OCI-LY7 (cell line): ENCODE measurements at regions not wholly inside any gene's neighbourhood (a gene's known extent, or its start where the extent isn't known, plus 50 kb on each side); places are given as distances from the start of the nearest gene placed in this dataset.

Source experiments
- BruUV-seq: library from RNA; stranded (reverse); fragments of 400-500 nt; replicated peaks from 2 replicates; lab custom pipeline; 2021; lab: Mats Ljungman, UMichigan
- CTCF ChIA-PET: fragments of 300-600 bp; sonication (Branson Sonifier 250); formaldehyde crosslinking; loops from one replicate; lab custom pipeline; 2022; ENCODE audit warnings: antibody characterized with exemption; ENCODE audit not compliant: unreplicated experiment; lab: Charles Lee
- POLR2A ChIA-PET: fragments of 300-600 bp; sonication (Branson Sonifier 250); formaldehyde crosslinking; loops from one replicate; lab custom pipeline; 2022; ENCODE audit warnings: antibody characterized with exemption; lab: Charles Lee
- DNase-seq: peaks from one replicate; pipeline ENCODE4 v3.0.0-alpha.2; 2015; ENCODE audit warnings: low spot score
- H2AFZ ChIP-seq: fragments of 200-600 bp; sonication (generic), shearing (Covaris generic); 2 replicates; pipeline ENCODE4 v1.6.1; 2014; ENCODE audit warnings: mild to moderate bottlenecking, antibody characterized with exemption, low read length, moderate library complexity
- H3K27ac ChIP-seq: fragments of 200-600 bp; sonication (generic); 2 replicates; pipeline ENCODE4 v1.5.1; 2014; ENCODE audit warnings: mixed run types, low read depth, mild to moderate bottlenecking, moderate library complexity, low read length, inconsistent platforms; ENCODE audit not compliant: poor library complexity, severe bottlenecking
- H3K36me3 ChIP-seq: fragments of 200-600 bp; sonication (generic); 2 replicates; pipeline ENCODE4 v1.6.1; 2014; ENCODE audit warnings: mild to moderate bottlenecking, antibody characterized with exemption, low read length, moderate library complexity, mixed read lengths; ENCODE audit not compliant: insufficient read depth
- H3K4me1 ChIP-seq: fragments of 200-600 bp; sonication (generic); 2 replicates; pipeline ENCODE4 v1.5.1; 2014; ENCODE audit warnings: mild to moderate bottlenecking, low read length; ENCODE audit not compliant: insufficient read depth, poor library complexity, severe bottlenecking
- H3K4me2 ChIP-seq: fragments of 200-600 bp; sonication (generic); 2 replicates; pipeline ENCODE4 v1.6.1; 2014; ENCODE audit warnings: mild to moderate bottlenecking, low read length
- H3K4me3 ChIP-seq: fragments of 200-600 bp; sonication (generic); 2 replicates; pipeline ENCODE4 v1.5.1; 2014; ENCODE audit warnings: mild to moderate bottlenecking, low read depth, low read length; ENCODE audit not compliant: poor library complexity, severe bottlenecking
- H3K79me2 ChIP-seq: fragments of 200-600 bp; sonication (generic); 2 replicates; pipeline ENCODE4 v1.6.1; 2016; ENCODE audit warnings: low read depth, mild to moderate bottlenecking, low read length, moderate library complexity, mixed read lengths; ENCODE audit not compliant: insufficient read depth
- H3K9me2 ChIP-seq: fragments of 200-600 bp; sonication (generic); 2 replicates; pipeline ENCODE4 v1.6.1; 2016; ENCODE audit warnings: mild to moderate bottlenecking, low read length, mixed read lengths; ENCODE audit not compliant: insufficient read depth
- H3K9me3 ChIP-seq: fragments of 200-600 bp; sonication (generic); 2 replicates; pipeline ENCODE4 v1.6.1; 2014; ENCODE audit warnings: mild to moderate bottlenecking, mixed run types, low read length, mixed read lengths
- H4K20me1 ChIP-seq: fragments of 200-600 bp; sonication (generic); 2 replicates; pipeline ENCODE4 v1.6.1; 2014; ENCODE audit warnings: mild to moderate bottlenecking, antibody characterized with exemption, low read length, moderate library complexity, mixed read lengths; ENCODE audit not compliant: insufficient read depth
- CTCF ChIP-seq: fragments of 200-600 bp; sonication (generic); conservative IDR thresholded peaks from 2 replicates; pipeline ENCODE4 v1.5.1; 2014; ENCODE audit warnings: mild to moderate bottlenecking, antibody characterized with exemption, low read length, moderate library complexity, mixed read lengths
- EZH2phosphoT487 ChIP-seq: fragments of 200-600 bp; sonication (generic); IDR thresholded peaks from 2 replicates; pipeline ENCODE4 v1.6.1; 2018; ENCODE audit warnings: low read depth, borderline replicate concordance, mild to moderate bottlenecking, mixed run types, antibody characterized with exemption, low read length, moderate library complexity, mixed read lengths
- intact Hi-C: fragments of 100-400 bp; cut with micrococcal nuclease; formaldehyde crosslinking; loops from one replicate; pipeline ENCODE4 v1.10.0; 2022; ENCODE audit not compliant: unreplicated experiment

GRCh38 chr7:111653846-111654245, 91.6 kb upstream of the IMMP2L start:
- H3K4me1 ChIP-seq, result no peaks in the 10 kb centered on the region
- ChIA-PET POLR2A (interaction anchor here (0.7 kb wide), 1 partner anchor 1996 kb away, joined by 6 read pairs; no protein-coding TSS in a partner anchor), CTCF (no interaction called here)
- no peak overlapping the region for H3K27ac ChIP-seq
- no peak overlapping the region for H2AFZ ChIP-seq
- no peak overlapping the region for H3K4me2 ChIP-seq
- no peaks in the 10 kb centered on the region for H3K9me2 ChIP-seq
- TF ChIP-seq CTCF, result no peak
- TF ChIP-seq EZH2phosphoT487, result no peak
- no peaks in the 10 kb centered on the region for H4K20me1 ChIP-seq
- no peak overlapping the region for H3K4me3 ChIP-seq
- no TSS peak for BruUV-seq
- no peaks in the 10 kb centered on the region for H3K9me3 ChIP-seq
- no peak for DNase-seq
- H3K36me3 ChIP-seq, result no peaks in the 10 kb centered on the region
- intact Hi-C loops, result no loop called here
- no peaks in the 10 kb centered on the region for H3K79me2 ChIP-seq

- no peaks in the 10 kb centered on the region for H3K79me2 ChIP-seq
- ChIA-PET CTCF (no interaction called here), POLR2A (no interaction called here)
- no TSS peak for BruUV-seq
- no peak for TF ChIP-seq CTCF
- no peak for TF ChIP-seq EZH2phosphoT487
- H3K4me2 ChIP-seq, result no peak overlapping the region
- H3K27ac ChIP-seq, result no peak overlapping the region
- H4K20me1 ChIP-seq, result no peaks in the 10 kb centered on the region
- H3K4me1 ChIP-seq, result no peaks in the 10 kb centered on the region
- H3K4me3 ChIP-seq, result no peak overlapping the region
- no peaks in the 10 kb centered on the region for H3K9me2 ChIP-seq
- DNase-seq, result no peak
- no peaks in the 10 kb centered on the region for H3K9me3 ChIP-seq
- no peak overlapping the region for H2AFZ ChIP-seq
- no peaks in the 10 kb centered on the region for H3K36me3 ChIP-seq
- intact Hi-C loops, result no loop called here
Measured at GRCh38 chr7:111650456-111650999, 88.2 kb upstream of the IMMP2L start.

GRCh38 chr7:111647881-111648280, 85.6 kb upstream of the IMMP2L start:
- no peaks in the 10 kb centered on the region for H3K9me3 ChIP-seq
- no peaks in the 10 kb centered on the region for H3K9me2 ChIP-seq
- no peak overlapping the region for H3K4me2 ChIP-seq
- no peak for DNase-seq
- H3K79me2 ChIP-seq, result no peaks in the 10 kb centered on the region
- BruUV-seq, result no TSS peak
- no peak overlapping the region for H2AFZ ChIP-seq
- POLR2A ChIA-PET, result no interaction called here
- CTCF ChIA-PET, result no interaction called here
- no peak for TF ChIP-seq EZH2phosphoT487
- TF ChIP-seq CTCF, result no peak
- H4K20me1 ChIP-seq, result no peaks in the 10 kb centered on the region
- H3K4me3 ChIP-seq, result no peak overlapping the region
- no peak overlapping the region for H3K27ac ChIP-seq
- H3K4me1 ChIP-seq, result no peaks in the 10 kb centered on the region
- intact Hi-C loops, result no loop called here
- H3K36me3 ChIP-seq, result no peaks in the 10 kb centered on the region
